T follicular helper cell (primary cell): ENCODE measurements at regions not wholly inside any gene's neighbourhood (a gene's known extent, or its start where the extent isn't known, plus 50 kb on each side); places are given as distances from the start of the nearest gene placed in this dataset.

Experiments
- DNase-seq: peaks from one replicate; pipeline ENCODE4 v3.0.0-alpha.2; 2020; ENCODE audit warnings: low read depth

DNA sequence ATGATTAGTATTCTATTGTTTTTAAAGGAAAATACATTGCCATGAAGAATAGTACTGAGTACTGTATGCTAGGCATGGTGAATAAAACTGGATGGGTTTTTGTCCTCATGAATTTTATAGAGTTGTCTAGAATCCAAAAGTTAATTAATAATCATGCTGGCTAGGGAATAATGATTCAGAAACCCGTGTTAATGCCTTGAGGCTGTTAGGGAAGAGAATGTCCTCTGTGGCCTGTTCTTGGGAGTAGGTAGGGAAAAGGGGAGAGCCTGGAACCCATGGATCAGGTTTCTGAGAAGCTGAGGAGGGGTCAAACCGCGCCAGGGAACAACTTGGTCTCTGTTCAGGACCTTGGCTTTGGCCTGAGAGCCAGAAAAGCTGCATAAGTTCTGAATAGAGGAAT lies 1376.3 kb upstream of the SLC10A2 start:
- no peak for DNase-seq

- DNase-seq, result no peak
These were observed 1370.3 kb upstream of the SLC10A2 start for GRCh38 chr13:104436555-104436954.

DNA sequence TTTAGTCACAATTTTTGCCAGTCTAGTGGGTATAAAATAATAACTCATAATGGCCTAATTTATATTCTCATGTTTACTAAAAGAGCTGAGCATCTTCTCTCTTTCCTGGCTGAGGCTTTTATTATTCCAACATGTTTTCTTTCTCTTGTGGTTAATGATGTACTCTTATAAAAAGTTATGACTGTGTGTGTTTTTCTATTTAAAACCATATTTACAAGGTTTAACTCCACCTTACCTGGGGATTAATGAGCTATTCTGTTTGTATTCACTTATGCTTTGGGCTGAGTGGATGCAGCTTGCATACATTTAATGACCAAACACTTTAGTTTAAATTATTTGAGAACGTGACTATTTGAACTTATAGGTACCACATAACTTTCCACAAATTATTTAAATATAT lies 1365.7 kb upstream of the SLC10A2 start:
- no peak for DNase-seq

GRCh38 chr13:104426435-104426834 lies 1360.2 kb upstream of the SLC10A2 start:
- DNase-seq, result no peak

- no peak for DNase-seq
These were observed 1356.5 kb upstream of the SLC10A2 start for GRCh38 chr13:104422668-104423067.

- DNase-seq, result no peak
These were observed 1350.8 kb upstream of the SLC10A2 start for GRCh38 chr13:104416973-104417372.

DNA sequence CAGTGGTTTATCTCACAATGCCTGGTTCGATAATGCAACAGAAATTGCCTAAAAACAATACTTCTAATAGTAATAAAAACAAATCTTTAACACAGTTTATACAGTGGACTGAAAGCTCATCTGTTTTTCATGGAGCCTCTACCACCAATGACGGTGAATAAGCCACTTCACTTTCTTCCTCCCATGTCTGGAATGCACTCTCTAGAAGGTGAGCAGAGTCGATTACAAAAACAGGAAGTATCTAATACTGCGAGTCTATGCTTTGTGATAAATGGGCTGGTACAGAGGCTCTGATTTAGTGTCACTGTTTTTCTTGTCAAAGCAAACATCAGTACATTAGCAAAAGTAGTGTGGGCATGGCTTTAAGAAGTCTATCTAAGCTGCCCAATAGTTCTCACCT lies 1348.6 kb upstream of the SLC10A2 start:
- no peak for DNase-seq

GRCh38 chr13:104414181-104414580 lies 1348.0 kb upstream of the SLC10A2 start:
- DNase-seq, result no peak

- DNase-seq, result no peak
These were observed 1345.0 kb upstream of the SLC10A2 start for GRCh38 chr13:104411141-104411765.

GRCh38 chr13:104408733-104409132 lies 1342.5 kb upstream of the SLC10A2 start:
- no peak for DNase-seq

- no peak for DNase-seq
These were observed 1338.1 kb upstream of the SLC10A2 start for GRCh38 chr13:104404325-104404724.

- no peak for DNase-seq
These were observed 1323.5 kb upstream of the SLC10A2 start for GRCh38 chr13:104389691-104390090.

- DNase-seq, result no peak
These were observed 1321.3 kb upstream of the SLC10A2 start for GRCh38 chr13:104387510-104387909.

- no peak for DNase-seq
These were observed 1319.2 kb upstream of the SLC10A2 start for GRCh38 chr13:104385404-104385803.

- no peak for DNase-seq
These were observed 1316.7 kb upstream of the SLC10A2 start for GRCh38 chr13:104382951-104383350.

DNA sequence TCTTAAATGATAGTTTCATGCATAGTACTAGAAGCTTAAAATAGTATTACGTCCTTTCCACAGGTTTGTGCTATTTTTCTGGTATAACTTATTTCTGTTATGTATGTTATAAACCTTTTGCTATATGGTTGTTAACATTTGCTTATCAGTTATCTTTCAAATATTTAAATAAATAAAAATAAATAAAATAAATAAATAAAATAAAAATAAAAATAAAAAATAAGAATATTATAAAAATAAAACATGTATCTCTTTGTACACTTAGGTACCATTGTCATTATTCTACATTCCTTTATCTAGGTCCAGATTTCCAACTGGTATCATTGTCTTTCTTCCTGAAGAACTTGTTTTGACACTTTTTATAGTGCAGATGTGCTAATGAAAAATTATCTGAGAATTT lies 1310.4 kb upstream of the SLC10A2 start:
- no peak for DNase-seq

- no peak for DNase-seq
These were observed 1309.4 kb upstream of the SLC10A2 start for GRCh38 chr13:104375614-104376013.

DNA sequence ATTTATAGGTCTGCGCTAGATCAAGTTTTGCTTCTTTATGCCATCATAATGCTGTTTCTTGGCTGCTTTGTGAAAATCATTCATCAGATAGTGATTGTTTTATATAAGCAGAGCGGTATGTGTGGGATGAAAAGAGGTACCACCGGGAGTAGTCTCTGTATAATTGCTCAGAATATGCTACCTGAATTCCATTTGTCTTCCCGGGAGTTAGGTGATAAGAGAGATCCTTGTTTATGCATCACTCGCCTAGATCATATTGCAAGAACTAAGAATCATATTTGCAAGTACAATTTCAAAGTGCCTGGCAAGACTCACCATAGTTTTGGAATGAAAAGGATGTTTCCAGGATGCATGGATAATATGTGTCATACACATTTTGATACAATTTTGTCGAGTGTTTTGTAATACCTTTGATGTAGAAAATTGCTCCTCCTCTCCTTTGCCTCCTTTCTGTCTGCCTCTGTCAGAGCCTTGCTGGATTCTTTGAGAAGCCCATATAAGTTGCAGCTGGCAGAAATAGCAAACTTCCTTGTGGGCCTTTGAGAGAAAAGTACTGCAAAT lies 1306.0 kb upstream of the SLC10A2 start:
- DNase-seq, result no peak

DNA sequence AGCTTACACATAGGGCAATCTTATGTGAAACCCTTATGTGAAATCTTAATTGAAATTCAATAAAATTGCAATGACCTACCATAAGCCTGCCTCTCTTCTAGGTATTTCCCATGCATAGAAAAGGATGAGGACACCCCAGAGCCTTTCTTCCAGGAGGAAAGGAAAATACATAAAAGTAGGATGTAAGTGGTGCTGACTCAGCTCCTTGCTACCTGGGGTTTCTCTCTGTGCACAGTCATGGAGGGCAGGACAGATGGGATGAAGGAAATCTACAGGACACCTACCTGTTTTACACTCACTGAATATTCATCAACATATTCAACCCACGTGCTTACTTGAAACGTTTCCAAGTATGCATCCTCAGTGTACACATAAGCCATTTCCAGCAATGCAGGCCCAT lies 1299.2 kb upstream of the SLC10A2 start:
- no peak for DNase-seq

DNA sequence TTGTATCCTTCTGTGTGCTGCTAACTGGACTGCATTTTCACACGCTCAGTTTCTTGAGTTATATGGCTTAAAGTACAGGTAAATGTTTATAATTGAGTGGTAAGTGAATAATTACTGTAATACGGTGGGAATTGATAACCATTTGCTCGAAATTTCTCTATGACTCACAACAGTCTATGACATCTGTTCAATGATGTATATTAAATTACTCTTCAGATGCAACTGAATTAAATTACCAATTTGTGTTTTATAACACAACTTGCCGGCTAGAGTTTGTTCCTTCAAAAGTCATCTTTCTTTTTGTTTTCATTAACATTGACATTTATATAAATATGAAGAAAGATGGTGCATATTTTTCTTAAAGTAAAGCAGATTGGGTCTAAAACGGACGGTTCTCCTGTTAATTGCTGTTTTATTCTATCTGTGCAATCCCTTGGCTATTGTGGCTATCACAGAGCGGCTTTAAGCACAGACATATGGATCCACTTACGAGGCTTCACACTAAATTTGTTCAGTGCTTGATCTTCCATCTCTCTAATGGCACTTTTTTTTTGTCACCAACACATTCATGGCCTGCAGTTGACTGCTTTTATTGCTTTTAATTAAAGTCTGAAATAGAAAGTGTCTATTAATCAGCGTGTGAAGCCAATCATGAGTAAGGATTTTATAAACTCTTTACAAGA lies 1291.6 kb upstream of the SLC10A2 start:
- no peak for DNase-seq

DNA sequence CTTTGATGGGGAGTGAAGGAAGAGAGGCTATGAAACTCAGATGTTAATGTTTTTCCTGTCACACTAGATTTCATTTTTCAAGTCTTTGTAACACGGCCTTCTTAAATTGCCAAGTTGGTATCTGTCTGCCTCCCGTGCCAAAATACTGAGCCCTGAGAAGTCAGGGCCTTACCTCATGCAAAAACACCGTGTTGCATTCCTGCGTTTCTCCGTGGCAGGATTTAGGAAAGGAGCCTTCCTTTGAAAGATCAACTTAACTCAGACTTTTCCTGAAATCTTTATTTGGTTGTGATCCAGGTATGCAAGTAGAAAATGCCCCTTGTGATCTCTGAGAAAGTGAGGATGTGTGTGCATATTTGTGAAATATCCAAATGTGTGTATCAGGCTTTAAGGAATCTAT lies 1291.0 kb upstream of the SLC10A2 start:
- no peak for DNase-seq

DNA sequence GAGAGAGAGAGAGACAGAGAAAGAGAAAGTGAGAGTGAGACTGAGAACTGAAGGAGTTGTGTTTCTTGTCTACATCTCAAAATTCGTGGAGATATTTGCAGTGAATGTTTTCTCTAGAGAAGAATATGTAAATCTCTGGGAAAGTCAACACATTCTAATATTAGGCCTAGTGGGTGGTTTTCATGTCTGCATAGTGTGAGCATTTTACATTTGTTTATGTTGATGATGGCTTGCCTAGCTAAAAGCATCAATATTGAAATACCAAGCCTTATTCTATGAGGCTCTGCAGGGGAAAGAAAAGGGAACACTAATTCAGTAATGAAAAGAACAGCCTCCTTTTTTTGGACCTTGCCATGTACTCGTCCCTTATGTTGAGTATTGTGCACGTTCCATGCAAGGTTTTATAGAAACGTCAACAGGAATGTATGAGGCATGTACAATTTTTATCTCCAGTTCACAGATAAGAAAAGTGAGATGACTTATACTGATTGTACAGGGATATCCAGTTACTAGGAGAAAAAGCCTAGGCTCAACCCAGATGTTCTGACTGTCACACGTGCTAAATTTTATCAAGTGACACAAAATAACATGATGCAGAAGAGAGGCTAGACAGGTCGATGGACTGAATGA lies 1288.9 kb upstream of the SLC10A2 start:
- no peak for DNase-seq

DNA sequence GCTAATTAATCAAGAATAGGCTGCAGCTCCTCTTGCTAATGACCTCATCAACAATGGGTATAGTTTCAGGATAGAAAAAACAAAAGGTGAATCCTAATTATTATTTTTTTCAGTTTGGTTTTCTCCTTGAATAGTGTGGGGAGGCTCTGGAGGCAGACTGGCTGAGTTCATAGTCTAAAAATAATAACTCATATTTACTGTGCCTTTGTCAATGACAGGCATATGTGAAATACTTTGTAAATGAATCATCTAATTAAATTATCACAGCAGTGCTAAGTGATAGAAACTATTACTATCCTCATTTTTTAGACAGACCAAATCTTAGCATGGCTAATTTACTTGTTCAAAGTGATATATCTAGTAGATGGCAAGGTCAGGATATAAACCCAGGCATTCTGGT lies 1261.0 kb upstream of the SLC10A2 start:
- DNase-seq, result no peak
